Glomerular visceral epithelial cell (primary cell): ENCODE measurements at regions not wholly inside any gene's neighbourhood (a gene's known extent, or its start where the extent isn't known, plus 50 kb on each side); places are given as distances from the start of the nearest gene placed in this dataset.

Experiments used
- DNase-seq: peaks from one replicate; pipeline ENCODE4 v3.0.0-alpha.2; 2016; ENCODE audit errors: extremely low spot score

DNA sequence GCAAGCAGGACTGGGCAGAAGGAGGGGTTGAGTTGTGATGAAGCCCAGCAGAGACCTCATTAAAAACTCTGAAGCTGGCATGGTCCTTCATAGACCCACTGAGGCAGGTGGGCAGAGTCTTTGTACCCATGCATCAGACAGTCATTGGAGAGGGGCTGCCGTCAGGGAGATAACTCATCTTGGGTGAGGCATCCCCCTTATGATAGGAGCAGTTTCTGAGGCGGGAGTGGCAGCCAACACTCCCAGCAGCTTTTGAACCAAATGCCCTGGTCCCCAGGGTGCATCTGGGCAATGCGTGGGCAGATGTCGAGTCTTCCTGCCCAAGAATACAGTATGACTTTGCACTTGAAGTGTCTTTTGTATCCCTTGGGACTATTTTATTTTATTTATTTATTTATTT is 68.1 kb downstream of the HTR5A start:
- DNase-seq: no peak

DNA sequence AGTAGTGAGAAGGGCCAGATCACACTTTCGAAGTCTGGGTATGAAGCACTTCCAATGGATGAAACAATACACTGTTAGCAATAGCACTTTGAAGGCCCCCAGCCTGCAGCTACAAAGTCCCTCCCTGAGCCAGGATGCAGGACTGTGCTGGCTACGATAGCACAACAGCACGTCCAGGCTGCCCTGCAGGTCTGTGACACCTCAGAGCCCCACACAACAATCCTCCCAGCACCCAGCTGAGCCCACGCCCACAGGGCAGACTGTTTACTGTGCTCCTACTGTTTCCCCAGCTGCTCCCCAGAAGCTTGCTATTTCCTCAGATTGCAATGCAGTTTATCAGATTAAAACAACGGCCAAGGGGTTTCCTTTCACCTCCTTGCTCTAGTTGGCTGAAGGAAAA is 71.4 kb downstream of the HTR5A start:
- DNase-seq: no peak

DNA sequence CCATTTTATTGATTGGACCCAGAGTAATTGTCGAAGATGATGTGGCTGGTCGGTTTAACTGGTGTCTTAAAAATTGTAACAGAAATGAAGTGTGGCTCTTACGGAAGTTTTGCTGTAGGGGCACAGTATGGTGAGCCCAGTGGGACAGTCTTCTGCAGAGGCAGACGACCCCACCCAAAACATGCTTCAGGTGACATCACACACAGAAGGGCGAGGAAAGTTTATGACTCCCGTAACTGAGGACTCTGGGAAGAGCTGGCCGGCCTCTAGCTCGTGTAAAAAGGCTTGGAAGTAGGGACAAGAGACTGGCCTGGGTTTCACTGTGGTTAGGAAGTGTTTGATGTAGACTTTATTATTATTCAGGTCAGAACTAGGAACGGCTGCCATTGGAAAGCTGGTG is 73.3 kb downstream of the HTR5A start:
- DNase-seq: no peak

DNA sequence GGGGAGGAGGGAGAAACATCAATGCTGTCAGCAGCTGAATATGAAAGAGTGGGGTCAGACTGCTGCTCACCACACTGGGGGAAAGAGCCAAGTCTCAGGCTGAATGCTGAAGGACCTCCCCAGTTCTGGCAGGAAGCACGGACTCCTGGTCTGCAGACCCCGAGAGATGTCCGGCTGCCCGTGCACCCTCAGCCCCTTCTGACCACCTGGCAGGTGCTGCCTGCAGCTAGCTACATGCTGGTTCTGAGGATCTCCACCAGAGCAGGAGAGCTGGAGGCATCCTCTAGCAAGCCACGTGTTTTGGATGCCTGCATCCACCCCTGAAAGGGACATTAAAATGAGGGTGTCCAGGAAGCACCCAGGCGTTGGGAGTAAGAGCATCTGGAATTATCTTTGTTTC is 74.2 kb downstream of the HTR5A start:
- no peak for DNase-seq

DNA sequence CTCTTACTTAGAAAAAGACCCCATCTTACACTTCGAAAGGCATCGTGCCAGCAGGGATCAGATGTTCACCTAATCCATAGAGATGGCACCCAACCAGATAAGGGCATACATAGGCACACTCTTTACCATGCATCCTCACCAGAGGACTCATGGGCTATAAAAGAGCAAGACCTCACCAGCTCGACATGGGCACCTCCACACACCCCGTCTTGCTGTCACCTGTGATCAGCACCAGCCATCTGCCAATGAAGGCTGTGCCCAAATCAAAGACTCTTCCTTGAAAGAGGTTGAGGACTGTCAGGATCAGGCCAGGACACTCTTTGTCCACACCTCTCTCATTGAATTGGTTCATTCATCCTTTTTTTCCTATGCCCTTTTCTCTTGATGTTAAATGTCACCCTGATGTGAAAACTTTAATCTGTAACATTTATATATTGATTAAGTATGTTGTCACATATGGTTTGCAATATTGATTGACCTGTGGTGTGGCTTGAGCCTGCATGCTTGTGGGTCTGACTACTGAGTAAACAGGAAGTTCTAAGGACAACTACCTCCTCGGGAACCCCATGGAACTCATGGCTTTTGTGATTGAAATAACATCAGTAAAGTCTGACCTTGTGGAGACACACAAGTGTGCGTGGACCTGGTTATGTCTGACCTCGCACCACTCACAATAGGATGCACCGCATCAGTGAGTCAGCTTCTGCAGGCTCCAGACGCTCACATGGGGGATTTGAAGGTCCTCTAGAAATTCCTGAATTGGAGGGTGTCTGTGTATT is 75.5 kb downstream of the HTR5A start:
- DNase-seq: no peak

DNA sequence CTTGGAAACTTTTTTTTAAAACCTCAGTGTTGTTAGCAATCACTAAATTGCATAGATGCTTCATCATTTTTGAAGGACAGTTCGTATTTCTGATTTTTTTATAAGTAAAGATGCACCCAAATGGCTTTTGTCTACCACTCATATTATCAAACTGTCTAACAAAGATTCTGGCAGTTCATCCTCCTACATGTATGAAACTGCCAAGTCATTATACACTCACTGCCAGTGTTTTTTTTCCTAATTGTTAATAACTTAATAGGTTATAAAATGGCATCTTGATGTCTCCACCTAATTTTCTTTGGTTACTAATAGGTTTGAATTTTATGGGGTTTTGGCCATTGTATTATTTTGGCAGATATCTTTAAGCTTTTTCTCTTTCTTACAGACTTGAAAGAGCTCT is 77.0 kb downstream of the HTR5A start:
- no peak for DNase-seq

DNA sequence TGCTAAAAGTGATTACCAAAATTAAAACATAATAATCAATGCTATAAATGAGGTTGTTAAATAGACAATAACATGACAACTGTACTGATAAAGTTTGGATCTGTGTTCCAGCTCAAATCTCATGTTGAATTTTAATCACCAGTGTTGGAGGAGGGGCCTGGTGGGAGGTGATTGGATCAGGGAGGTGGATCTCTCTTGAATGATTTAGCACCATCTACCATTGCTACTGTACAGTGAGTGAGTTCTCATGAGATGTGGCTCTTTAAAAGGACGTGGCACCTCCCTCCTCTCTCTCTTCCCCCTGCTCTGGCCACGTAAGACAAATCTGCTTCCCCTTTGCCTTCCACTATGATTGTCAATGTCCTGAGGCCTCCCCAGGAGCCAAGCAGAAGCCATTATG is 77.5 kb downstream of the HTR5A start:
- no peak for DNase-seq

DNA sequence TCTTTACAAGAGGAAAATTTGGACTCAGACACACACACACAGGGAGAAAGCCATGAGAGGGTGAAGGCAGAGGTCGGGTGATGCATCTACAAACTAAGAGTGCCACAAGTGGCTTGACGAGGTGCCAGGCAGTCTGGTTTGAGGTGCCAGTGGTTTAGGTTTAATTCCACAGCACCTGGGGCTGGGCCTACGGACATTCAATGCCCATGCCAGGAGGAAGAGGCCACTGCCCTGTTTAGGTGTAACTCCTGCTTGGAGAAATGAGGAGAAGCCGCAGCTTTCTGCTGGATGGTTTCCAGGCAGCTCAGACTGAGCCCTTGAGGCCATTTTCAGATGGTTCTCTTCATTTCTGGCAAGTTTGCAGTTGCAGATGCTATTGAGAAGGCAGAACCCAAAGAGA is 83.6 kb downstream of the HTR5A start:
- no peak for DNase-seq

DNA sequence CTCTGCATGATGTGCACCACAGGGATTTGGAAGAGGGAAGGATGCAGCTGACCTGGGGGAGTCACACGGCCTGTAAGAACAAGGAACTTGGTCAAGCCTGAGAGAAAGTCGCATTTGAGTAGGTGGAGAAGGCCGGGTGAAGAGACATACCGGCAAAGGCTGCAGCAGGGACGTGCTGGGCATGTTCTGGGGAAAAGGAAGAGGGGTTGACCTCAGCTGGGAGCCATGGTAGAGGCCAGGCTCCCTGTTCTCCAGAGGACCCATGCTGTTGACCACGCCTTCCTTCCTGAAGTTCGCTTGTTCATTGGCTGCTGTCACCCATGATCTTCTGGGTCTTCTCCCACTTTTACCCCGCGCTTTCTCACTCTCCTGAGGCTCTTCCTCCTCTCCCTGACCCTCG is 84.5 kb downstream of the HTR5A start:
- no peak for DNase-seq

DNA sequence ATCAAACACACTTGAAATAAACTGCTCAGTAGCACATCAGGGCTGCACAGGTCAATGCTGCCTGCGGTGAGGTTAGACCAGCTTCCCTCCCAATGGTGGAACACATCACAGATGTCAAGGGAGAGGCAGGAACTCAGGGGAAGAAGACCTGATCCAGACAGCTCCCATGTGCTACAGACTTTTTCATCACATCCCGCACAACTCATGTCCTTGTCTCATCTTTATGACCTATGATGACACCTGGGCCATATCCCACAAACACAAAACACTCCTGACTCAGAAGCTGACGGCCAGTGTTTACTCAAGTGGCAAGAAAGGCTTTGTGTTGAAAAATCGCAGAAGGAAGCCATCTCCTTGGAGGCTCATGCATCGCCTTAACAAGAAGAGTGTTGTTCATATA is 91.6 kb downstream of the HTR5A start:
- no peak for DNase-seq

DNA sequence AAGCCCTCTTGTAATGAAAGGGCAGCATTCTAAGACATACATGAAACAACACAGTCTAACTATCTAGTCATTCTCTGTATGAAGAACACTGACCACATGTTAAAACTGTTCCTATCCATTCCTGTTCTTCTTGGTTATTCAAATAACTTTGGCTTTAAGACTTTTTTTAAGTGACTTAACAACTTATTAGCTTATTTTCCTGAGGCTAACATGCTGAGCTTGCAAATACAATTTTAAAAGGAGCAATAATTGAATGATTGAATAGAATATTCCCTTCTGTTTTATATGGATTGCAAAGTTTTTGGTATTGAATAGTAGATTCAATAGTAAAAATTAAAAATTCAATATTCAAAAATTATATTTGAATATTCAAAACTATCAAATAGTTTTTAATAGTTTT is 92.3 kb downstream of the HTR5A start:
- no peak for DNase-seq

DNA sequence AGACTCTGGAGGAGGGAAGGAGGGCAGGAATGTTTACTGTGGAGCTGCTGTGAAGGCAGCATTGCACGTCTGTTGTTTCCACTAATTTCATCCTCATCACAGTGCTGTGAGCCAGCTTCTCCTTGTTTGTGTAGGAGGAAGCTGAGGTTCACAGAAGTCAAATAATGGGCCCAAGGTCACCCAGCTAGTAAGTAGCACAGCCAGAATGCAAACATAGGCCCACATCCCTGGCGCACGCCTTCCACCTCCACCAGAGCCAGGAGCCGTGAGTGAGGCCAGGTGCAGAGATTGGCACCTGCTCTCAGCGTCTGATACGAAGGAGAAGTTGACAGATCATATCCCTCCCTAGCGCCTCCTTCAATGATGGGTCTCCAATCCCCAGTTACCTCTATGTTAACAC is 93.6 kb downstream of the HTR5A start:
- DNase-seq: no peak

DNA sequence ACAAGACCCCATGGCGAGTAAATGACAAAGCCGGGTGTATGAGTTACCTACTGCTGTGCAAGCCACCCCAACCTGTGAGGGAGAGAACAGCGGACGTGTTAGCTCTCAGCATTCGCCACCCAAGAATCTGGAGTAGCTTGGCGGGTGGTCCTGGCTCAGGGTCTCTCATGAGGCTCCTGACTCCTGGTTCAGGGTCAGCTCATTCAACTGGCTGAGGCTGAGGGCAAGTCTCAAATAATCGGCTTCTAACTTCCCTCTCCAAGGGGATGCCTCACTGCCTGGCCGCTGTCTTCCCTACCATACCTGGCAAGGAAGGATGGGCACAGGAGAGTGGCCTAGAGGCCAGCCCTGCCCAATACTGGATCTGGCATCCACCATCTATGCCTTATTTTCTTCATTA is 94.2 kb downstream of the HTR5A start:
- no peak for DNase-seq

DNA sequence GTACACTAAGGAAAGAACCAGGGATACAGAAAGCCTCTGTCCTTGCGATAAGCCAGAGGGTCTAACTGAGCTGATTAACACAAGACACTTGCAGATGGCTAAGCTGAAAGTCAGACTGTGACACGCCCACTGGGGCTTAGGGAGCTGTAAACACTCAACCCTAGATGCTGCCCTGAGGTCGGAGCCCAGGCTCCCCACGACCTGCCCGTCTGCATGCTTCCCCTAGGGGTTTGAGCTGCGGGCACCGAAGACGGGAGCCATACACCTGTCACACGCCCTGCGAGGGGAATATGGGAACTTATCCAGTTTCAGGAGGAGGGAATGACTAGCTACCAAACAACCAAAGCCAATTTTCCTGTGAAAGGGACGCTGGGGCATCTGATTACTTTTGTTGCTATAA is 96.0 kb downstream of the HTR5A start:
- DNase-seq: no peak

DNA sequence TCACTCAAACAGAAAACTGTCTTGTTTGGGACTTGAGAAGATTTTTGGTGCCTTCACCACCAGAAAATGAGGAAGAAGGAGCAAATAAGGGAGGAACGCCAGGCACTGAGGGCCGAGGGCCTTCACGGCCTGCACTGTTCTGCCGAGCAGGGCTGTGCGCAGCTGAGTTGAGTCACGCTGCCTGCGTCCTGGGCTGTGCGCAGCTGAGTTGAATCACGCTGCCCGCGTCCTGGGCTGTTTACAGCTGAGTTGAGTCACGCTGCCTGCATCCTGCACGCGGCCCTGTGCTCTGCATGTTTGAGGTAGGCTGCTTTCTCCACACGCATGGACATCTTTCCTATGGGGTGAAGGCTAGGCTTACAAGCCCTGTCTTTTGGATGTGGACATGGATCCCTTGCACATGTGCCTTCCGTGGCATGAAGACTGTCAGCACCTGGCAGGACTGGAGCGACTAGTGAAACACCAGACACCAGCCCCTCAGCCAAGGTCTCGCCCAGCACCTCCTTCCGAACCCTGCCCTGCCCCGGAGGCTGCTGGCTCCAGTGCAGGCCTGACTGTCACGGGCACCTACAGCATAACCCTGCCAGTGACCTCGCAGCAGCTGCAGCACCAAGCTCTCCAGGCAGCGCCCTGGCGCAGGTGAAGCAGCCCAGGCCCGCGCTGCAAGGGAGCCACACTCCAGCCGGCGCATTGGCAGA is 96.7 kb downstream of the HTR5A start:
- peak; percentile 77 for DNase-seq

DNA sequence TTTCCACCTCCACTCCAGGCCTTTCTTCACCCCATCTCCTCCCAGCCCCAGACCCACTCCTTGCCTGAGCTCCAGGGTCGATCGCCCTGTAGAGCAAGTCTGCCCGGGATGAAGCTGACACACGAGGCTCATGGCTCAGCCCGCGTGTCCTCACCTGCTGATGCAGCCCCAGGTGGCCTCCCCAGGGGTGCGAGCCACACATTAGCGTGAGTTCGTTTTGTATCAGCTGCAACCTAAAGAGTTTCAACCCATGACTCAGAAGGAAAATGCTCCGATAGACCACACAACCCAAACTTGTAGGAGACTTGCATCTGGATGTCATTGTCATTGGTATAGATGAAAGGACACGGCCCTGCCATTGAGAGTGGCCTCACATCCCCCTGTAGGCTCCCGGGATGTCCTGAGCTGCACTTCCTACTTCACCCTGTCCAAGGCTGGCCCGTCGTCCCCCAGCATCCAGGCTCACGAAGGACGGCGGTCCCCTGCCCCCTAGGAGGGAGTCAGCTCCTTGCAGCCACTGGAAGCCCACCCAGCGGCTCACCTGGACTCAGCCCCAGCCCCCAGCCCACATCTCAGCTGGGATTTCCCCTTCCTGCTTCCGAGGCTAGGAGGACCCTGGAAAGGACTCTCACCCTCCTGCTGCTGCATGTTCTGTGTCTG is 97.7 kb downstream of the HTR5A start:
- no peak for DNase-seq

DNA sequence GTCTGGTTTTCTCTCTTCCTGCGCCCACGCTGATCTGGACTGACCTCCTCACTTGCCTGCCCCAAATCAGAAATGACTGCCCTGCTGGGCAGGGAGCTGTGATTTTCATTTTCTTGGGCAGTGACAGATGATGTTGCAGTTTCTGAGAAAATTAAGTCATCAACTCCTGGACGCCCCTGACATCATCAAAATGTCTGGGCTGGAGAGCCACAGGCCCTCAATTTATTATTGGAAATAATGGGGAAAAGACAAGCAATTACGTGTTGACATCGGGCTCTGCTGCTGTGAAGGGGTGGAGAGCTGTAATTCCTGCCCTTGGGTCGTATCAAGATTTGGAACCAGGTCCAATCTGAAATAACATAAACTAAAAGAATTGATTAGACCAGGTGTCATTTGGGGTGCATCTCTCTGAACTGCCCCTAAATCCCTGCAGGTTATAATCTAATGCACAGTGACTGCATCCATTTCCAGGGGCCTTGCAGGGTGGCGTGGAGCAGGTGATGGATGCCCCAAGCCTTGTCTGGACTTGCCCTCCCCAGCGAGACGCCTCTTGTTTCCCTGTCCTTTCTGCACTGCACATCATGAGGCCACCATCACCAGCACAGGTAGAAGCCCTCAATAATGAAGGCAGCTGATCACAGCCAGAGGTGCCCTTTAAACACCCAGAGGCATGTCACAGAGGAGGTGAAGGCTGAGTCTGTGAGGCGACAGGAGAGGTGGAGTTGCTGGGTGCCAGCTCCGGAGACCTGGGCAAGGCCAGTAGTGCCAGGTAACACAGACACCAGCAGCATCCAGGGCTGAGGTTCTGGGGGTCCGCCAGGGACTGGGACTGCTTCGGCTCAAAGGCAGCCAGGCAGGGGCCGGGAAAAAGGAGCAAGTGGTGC is 98.7 kb downstream of the HTR5A start:
- DNase-seq: no peak

DNA sequence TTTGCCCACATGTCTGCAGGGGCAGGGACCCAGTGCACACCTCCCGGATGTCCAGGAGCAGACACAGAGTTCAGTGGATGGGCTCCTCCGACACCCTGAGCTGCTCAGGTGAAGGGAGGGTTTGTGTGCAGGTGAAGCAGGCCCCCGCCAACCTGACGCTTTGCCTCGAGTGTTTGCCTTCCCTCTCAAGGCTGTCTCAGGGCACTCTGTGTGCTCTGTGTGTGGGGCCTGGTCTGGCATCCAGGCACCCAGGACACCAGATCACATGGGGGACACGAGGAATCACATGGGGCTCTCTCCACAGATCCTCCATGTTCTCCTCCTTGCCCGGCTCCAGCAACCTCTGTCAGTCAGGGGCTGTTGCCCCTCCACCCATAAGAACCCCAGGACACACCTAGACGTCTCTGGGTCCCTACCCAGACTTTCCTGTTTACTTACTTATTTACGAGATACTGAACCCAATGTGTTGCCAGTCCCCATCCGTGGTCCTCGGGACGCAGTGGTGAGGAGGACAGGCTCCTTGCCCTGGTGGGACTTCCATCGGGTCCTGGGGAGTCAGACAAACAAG is 99.5 kb downstream of the HTR5A start:
- no peak for DNase-seq

DNA sequence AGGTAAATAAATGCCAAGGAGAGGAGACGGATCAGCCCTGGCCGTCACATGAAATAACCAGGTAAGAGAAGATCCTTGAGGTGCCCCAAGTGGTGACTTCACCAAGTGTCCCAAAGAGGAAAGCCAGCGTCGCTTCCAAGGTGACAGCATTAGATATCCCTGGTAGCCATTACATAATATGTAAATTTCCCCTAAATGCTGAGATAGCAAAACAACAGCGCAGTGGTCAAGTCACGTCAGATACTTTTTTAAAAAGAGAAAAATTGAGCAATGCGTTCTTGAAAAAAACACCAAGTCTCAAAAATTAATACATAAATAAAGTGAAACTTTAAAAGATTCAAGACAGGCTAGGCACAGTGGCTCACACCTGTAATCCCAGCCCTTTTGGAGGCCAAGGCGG is 100.2 kb downstream of the HTR5A start:
- DNase-seq: no peak

DNA sequence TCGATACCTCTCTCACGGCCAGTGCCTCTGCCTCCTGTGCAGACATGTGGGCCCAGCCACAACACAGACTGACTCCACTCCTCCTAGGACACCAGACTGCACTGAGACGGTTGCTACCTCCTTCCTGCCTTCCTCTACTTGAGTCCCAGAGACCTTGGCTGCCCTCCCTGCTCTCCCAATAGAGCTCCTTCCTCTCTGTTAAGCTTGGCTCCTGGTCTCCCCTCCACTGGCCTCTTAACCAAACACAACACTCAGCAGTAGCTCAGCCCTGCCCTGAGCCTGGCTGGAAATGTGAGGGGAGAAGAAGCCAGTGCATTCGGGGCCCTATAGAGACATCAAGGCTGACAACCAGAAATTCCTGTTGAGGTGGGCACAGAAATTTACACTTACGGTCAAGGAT is 102.0 kb downstream of the HTR5A start:
- DNase-seq: no peak

DNA sequence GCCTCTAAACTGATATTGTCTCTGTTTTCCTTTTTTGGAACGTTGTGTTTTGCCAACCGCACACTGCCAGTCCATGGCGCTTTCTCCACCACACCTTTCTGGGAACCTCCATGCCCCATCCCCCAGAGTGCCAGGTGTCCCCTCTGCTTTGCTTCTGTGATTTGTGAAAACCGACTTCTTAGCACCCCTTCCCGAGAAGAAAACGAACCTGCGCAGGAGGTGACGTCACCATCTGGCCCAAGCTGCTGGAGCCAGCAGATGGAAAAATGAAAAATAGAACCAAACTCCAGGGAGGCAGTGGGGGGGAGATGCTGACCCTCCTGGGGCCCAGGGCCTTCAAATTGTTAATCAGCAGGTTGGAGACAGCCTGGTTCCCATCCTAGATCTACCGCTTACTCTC is 103.8 kb downstream of the HTR5A start:
- no peak for DNase-seq

DNA sequence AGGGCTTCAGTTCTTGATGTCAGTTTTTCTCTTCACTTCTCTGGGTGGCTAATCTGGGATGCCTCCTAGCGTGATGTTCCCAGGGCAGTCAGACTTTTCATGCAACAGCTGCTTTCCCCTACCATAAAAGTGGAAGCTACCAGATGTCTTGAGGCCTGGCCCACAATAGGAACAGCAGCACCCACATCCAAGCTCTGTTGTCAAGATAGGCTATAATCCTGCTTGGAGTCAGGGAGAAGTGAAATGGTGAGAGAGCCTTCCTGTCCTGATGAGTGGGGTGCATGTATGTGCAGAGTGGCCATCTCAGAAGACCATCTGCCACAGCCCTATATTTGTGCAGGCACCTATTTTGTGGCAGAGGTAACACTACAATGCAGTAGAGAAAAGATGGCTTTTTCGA is 108.0 kb downstream of the HTR5A start:
- no peak for DNase-seq
